ENCODE measurements at regions not wholly inside any gene's neighbourhood (a gene's known extent, or its start where the extent isn't known, plus 50 kb on each side); places are given as distances from the start of the nearest gene placed in this dataset.

DNA sequence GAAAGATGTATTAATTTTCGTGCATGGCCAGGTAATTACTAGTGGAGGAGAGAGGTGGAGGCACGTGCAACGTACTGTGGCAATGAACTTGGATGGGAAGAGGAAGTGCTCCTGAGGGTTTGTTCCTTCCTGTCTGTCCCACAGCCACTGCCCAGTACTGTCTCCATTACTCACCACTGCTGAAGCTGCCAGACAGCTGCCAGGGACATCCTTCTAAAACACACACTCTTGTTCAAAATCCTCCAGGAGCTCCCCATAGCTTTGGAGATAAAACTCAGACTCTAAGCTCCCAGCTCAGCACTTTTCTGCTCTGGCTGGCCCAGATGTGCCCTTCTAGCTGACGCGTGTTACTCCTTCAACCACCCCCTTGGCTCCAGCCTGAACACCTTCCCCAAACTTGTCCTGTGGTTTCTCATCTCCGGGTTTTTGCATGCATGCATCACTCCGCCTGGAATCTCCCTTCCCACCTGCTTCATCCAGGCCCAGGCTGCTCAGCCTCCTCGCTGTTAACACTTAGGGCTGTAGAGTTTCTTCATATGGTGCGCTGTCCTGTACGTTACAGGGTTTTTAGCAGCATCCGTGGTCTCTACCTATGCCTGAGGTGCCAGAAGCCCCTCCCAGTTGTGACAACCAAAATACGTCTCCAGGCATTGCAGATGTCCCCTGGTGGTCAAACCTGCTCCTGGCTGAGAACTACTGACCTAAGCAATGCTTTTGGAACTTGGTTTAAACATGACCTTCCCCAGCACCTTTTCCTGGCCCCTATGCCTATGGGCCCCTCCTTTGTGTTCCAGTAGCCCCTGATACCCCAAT lies 69.5 kb downstream of the C11orf91 start:
- TF ChIP-seq, protein P1, sequence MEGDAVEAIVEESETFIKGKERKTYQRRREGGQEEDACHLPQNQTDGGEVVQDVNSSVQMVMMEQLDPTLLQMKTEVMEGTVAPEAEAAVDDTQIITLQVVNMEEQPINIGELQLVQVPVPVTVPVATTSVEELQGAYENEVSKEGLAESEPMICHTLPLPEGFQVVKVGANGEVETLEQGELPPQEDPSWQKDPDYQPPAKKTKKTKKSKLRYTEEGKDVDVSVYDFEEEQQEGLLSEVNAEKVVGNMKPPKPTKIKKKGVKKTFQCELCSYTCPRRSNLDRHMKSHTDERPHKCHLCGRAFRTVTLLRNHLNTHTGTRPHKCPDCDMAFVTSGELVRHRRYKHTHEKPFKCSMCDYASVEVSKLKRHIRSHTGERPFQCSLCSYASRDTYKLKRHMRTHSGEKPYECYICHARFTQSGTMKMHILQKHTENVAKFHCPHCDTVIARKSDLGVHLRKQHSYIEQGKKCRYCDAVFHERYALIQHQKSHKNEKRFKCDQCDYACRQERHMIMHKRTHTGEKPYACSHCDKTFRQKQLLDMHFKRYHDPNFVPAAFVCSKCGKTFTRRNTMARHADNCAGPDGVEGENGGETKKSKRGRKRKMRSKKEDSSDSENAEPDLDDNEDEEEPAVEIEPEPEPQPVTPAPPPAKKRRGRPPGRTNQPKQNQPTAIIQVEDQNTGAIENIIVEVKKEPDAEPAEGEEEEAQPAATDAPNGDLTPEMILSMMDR (IDR thresholded peaks at IDR 0.05; ENCODE audit: low read depth, low read length) = no peak
- no peak for TF ChIP-seq POLR2A (IDR thresholded peaks at IDR 0.05; ENCODE audit: extremely low read depth, insufficient read length)
- TF ChIP-seq, protein P2, sequence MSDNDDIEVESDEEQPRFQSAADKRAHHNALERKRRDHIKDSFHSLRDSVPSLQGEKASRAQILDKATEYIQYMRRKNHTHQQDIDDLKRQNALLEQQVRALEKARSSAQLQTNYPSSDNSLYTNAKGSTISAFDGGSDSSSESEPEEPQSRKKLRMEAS (IDR thresholded peaks at IDR 0.05; ENCODE audit: low read depth, low read length) = no peak
- no peak for TF ChIP-seq MYC (IDR thresholded peaks at IDR 0.05; ENCODE audit: low read depth, low read length)

Data from NB4 (cell line).